CD4-positive, alpha-beta T cell treated with Interleukin-21 for 1 hour (primary cell): ENCODE measurements at regions not wholly inside any gene's neighbourhood (a gene's known extent, or its start where the extent isn't known, plus 50 kb on each side); places are given as distances from the start of the nearest gene placed in this dataset.

ENCODE experiments used
- DNase-seq: peaks from one replicate; pipeline ENCODE4 v3.0.0-alpha.2; 2020

- no peak for DNase-seq
These were observed 65.0 kb upstream of the POU2AF1 start for GRCh38 chr11:111444040-111444439.

GRCh38 chr11:111443640-111444039 is 64.6 kb upstream of the POU2AF1 start:
- no peak for DNase-seq

GRCh38 chr11:111443032-111443431 is 64.0 kb upstream of the POU2AF1 start:
- no peak for DNase-seq

- DNase-seq, result no peak
These were observed 62.4 kb upstream of the POU2AF1 start for GRCh38 chr11:111441443-111441842.

- no peak for DNase-seq
These were observed 61.5 kb upstream of the POU2AF1 start for GRCh38 chr11:111440416-111441205.

GRCh38 chr11:111439901-111440300 is 60.8 kb upstream of the POU2AF1 start:
- no peak for DNase-seq

- no peak for DNase-seq
These were observed 59.9 kb upstream of the POU2AF1 start for GRCh38 chr11:111438846-111439520.

- DNase-seq, result no peak
These were observed 59.1 kb upstream of the POU2AF1 start for GRCh38 chr11:111438168-111438567.

GRCh38 chr11:111435046-111435698 is 56.1 kb upstream of the POU2AF1 start:
- DNase-seq, result no peak

- peak; percentile 56 for DNase-seq
These were observed 50.0 kb upstream of the POU2AF1 start for GRCh38 chr11:111429066-111429506.
